ENCODE measurements at regions not wholly inside any gene's neighbourhood (a gene's known extent, or its start where the extent isn't known, plus 50 kb on each side); places are given as distances from the start of the nearest gene placed in this dataset.

- Histone ChIP-seq H3K9me3 (no peaks in the 10 kb centered on the region), H3K4me3 (no peak overlapping the region), H3K27me3 (replicated peaks; ENCODE audit: insufficient read depth) (no peaks in the 10 kb centered on the region), H3K4me1 (replicated peaks) (no peaks in the 10 kb centered on the region), H3K36me3 (no peaks in the 10 kb centered on the region), H3K27ac (no peak overlapping the region)
- TF ChIP-seq CTCF (IDR thresholded peaks at IDR 0.05) = no peak
- no peak for TF ChIP-seq POLR2AphosphoS5 (IDR thresholded peaks at IDR 0.05)
- TF ChIP-seq POLR2A (IDR thresholded peaks at IDR 0.05) = no peak
- intact Hi-C loops (cut with DNase I) = no loop called here
- WGBS = 28% methylated on average over 2 of the region's 2 CpGs
- DNase-seq (ENCODE audit: low spot score) = no peak
Observed at GRCh38 chr13:39803156-39803555, 147.7 kb downstream of the COG6 start.

- H3K4me1 ChIP-seq (replicated peaks) = no peaks in the 10 kb centered on the region
- 92% methylated on average over 1 of the region's 1 CpG for WGBS
- no peak for TF ChIP-seq CTCF (IDR thresholded peaks at IDR 0.05)
- TF ChIP-seq POLR2AphosphoS5 (IDR thresholded peaks at IDR 0.05) = no peak
- TF ChIP-seq POLR2A (IDR thresholded peaks at IDR 0.05) = no peak
- no peaks in the 10 kb centered on the region for H3K9me3 ChIP-seq
- H3K36me3 ChIP-seq = no peaks in the 10 kb centered on the region
- no peak overlapping the region for H3K27ac ChIP-seq
- DNase-seq (ENCODE audit: low spot score) = no peak
- no peaks in the 10 kb centered on the region for H3K27me3 ChIP-seq (replicated peaks; ENCODE audit: insufficient read depth)
- no peak overlapping the region for H3K4me3 ChIP-seq
- intact Hi-C loops (cut with DNase I) = no loop called here
Observed at GRCh38 chr13:39803851-39804250, 148.4 kb downstream of the COG6 start.

GRCh38 chr13:39804332-39805210 is 149.1 kb downstream of the COG6 start:
- no peak for DNase-seq (ENCODE audit: low spot score)
- no peaks in the 10 kb centered on the region for H3K36me3 ChIP-seq
- no peak for TF ChIP-seq POLR2AphosphoS5 (IDR thresholded peaks at IDR 0.05)
- no peak for TF ChIP-seq CTCF (IDR thresholded peaks at IDR 0.05)
- TF ChIP-seq POLR2A (IDR thresholded peaks at IDR 0.05) = no peak
- no peak overlapping the region for H3K4me3 ChIP-seq
- no peaks in the 10 kb centered on the region for H3K4me1 ChIP-seq (replicated peaks)
- no peak overlapping the region for H3K27ac ChIP-seq
- intact Hi-C loops (cut with DNase I) = no loop called here
- H3K9me3 ChIP-seq = no peaks in the 10 kb centered on the region
- no peaks in the 10 kb centered on the region for H3K27me3 ChIP-seq (replicated peaks; ENCODE audit: insufficient read depth)
- WGBS = 87% methylated on average over 5 of the region's 5 CpGs

- intact Hi-C loops (cut with DNase I) = no loop called here
- no peaks in the 10 kb centered on the region for H3K9me3 ChIP-seq
- TF ChIP-seq POLR2AphosphoS5 (IDR thresholded peaks at IDR 0.05) (no peak), CTCF (IDR thresholded peaks at IDR 0.05) (no peak), POLR2A (IDR thresholded peaks at IDR 0.05) (no peak)
- no peaks in the 10 kb centered on the region for H3K36me3 ChIP-seq
- no peak for DNase-seq (ENCODE audit: low spot score)
- no peak overlapping the region for H3K27ac ChIP-seq
- no peaks in the 10 kb centered on the region for H3K4me1 ChIP-seq (replicated peaks)
- WGBS = 74% methylated on average over 1 of the region's 1 CpG
- H3K4me3 ChIP-seq = no peak overlapping the region
- H3K27me3 ChIP-seq (replicated peaks; ENCODE audit: insufficient read depth) = no peaks in the 10 kb centered on the region
Observed at GRCh38 chr13:39809466-39809865, 154.0 kb downstream of the COG6 start.
